ENCODE measurements at regions not wholly inside any gene's neighbourhood (a gene's known extent, or its start where the extent isn't known, plus 50 kb on each side); places are given as distances from the start of the nearest gene placed in this dataset.

GRCh38 chr2:819121-819520 lies 131.5 kb upstream of the SNTG2 start:
- no peaks in the 10 kb centered on the region for H3K9me3 ChIP-seq
- H3K4me1 ChIP-seq: no peaks in the 10 kb centered on the region
- no peaks in the 10 kb centered on the region for H3K27me3 ChIP-seq
- ATAC-seq (no peak), DNase-seq (no peak)
- H3K36me3 ChIP-seq: no peaks in the 10 kb centered on the region
- no peak overlapping the region for H3K4me3 ChIP-seq
- TF ChIP-seq POLR2A (IDR thresholded peaks at IDR 0.05): no peak
- TF ChIP-seq, protein P1, sequence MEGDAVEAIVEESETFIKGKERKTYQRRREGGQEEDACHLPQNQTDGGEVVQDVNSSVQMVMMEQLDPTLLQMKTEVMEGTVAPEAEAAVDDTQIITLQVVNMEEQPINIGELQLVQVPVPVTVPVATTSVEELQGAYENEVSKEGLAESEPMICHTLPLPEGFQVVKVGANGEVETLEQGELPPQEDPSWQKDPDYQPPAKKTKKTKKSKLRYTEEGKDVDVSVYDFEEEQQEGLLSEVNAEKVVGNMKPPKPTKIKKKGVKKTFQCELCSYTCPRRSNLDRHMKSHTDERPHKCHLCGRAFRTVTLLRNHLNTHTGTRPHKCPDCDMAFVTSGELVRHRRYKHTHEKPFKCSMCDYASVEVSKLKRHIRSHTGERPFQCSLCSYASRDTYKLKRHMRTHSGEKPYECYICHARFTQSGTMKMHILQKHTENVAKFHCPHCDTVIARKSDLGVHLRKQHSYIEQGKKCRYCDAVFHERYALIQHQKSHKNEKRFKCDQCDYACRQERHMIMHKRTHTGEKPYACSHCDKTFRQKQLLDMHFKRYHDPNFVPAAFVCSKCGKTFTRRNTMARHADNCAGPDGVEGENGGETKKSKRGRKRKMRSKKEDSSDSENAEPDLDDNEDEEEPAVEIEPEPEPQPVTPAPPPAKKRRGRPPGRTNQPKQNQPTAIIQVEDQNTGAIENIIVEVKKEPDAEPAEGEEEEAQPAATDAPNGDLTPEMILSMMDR (IDR thresholded peaks at IDR 0.05 in 4 of 5, conservative IDR thresholded peaks at IDR 0.05 in 1 of 5): no peak
- intact Hi-C loops (cut with DNase I; ENCODE audit: low total_unique reads) (no loop called here), in situ Hi-C loops (cut with MboI; ENCODE audit: low sequenced_read_pairs in 4 of 4) (no loop called here)
- H3K27ac ChIP-seq: no peak overlapping the region

DNA sequence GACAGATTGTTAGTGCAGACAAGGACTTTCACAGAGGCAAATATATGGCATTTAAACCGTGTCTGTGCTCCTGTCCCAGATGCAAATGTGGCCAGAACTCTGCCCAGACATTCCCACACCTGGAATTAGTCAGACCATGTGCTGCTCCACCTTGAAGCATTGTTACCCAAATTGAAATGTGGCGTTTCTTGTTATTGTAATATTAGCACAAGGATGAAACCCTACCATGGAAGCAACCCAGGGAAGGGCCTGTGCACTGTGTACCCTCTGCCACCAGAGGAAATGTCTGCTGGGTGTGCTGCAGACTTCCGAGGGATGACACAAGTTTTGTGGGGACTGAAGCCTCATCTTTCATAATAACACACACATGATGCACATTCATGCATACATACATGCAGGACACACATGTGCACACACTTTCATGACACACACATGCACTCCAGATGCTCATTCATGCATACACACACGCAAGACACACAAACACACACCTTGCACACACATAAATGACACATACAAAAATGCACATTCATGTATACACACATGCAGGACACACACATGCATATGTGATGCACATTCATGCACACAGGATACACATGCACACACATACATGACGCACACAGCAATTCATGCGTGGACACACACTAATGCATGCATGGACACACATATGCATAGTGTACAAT lies 133.2 kb upstream of the SNTG2 start:
- H3K27ac ChIP-seq: no peak overlapping the region
- H3K36me3 ChIP-seq: no peaks in the 10 kb centered on the region
- TF ChIP-seq POLR2A (IDR thresholded peaks at IDR 0.05): no peak
- TF ChIP-seq, protein P1 (IDR thresholded peaks at IDR 0.05 in 4 of 5, conservative IDR thresholded peaks at IDR 0.05 in 1 of 5): no peak
- no peaks in the 10 kb centered on the region for H3K9me3 ChIP-seq
- intact Hi-C loops (cut with DNase I; ENCODE audit: low total_unique reads) (no loop called here), in situ Hi-C loops (cut with MboI; ENCODE audit: low sequenced_read_pairs in 4 of 4) (no loop called here)
- no peaks in the 10 kb centered on the region for H3K4me1 ChIP-seq
- ATAC-seq (no peak), DNase-seq (no peak)
- no peak overlapping the region for H3K4me3 ChIP-seq
- no peaks in the 10 kb centered on the region for H3K27me3 ChIP-seq

DNA sequence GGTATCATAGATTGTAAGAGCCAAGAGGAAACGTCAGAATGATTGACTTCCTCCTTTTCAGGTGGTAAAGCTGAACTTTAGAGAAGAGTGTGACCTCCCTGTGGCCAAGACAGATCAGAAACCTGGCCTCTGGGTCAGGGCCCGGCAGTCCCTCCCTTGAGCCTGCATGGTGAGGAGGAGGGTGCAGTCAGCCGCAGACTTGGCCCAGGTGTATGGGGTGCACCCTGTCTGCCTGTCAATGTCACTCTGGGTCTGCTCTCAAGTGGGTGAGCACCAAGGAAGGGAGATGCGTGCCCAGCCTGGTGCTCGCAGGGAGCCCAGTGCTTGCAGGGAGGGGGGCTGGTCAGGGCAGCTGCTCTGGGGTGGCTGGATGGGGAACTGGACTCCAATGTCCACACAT lies 134.4 kb upstream of the SNTG2 start:
- TF ChIP-seq POLR2A (IDR thresholded peaks at IDR 0.05): no peak
- TF ChIP-seq, protein P1 (IDR thresholded peaks at IDR 0.05 in 4 of 5, conservative IDR thresholded peaks at IDR 0.05 in 1 of 5): no peak
- intact Hi-C loops (cut with DNase I; ENCODE audit: low total_unique reads) (no loop called here), in situ Hi-C loops (cut with MboI; ENCODE audit: low sequenced_read_pairs in 4 of 4) (no loop called here)
- Histone ChIP-seq H3K4me3 (no peak overlapping the region), H3K9me3 (no peaks in the 10 kb centered on the region), H3K27ac (no peak overlapping the region), H3K4me1 (no peaks in the 10 kb centered on the region), H3K27me3 (no peaks in the 10 kb centered on the region), H3K36me3 (no peaks in the 10 kb centered on the region)
- DNase-seq: no peak
- ATAC-seq: no peak

DNA sequence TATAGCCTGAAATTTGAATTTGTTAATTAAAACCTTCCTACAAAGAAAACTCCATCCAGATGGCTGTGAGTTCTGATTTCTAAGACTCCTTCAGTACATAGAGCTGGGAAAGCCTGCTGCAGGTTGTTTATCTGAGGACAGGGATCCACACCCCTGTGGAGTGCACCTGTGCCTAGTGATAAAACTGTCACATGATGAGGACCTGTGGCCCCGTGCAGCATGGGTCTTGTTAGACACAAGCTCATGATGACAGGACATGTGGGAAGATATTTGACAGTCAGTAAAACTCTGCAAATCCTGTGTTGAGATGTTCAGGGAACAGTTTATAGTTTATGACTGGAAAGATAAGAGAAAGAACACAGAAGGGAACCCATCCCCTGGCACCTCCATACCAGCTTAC lies 133.2 kb upstream of the TMEM18 start:
- TF ChIP-seq, protein P1 (IDR thresholded peaks at IDR 0.05 in 4 of 5, conservative IDR thresholded peaks at IDR 0.05 in 1 of 5): no peak
- TF ChIP-seq POLR2A (IDR thresholded peaks at IDR 0.05): no peak
- intact Hi-C loops (cut with DNase I; ENCODE audit: low total_unique reads) (no loop called here), in situ Hi-C loops (cut with MboI; ENCODE audit: low sequenced_read_pairs in 4 of 4) (no loop called here)
- no peak for ATAC-seq
- H3K36me3 ChIP-seq: no peaks in the 10 kb centered on the region
- H3K27me3 ChIP-seq: no peaks in the 10 kb centered on the region
- H3K9me3 ChIP-seq: no peaks in the 10 kb centered on the region
- no peak overlapping the region for H3K4me3 ChIP-seq
- H3K4me1 ChIP-seq: no peaks in the 10 kb centered on the region
- no peak for DNase-seq
- H3K27ac ChIP-seq: no peak overlapping the region

GRCh38 chr2:807300-807699 lies 130.1 kb upstream of the TMEM18 start:
- H3K4me1 ChIP-seq: no peaks in the 10 kb centered on the region
- intact Hi-C loops (cut with DNase I; ENCODE audit: low total_unique reads): no loop called here
- TF ChIP-seq POLR2A (IDR thresholded peaks at IDR 0.05): no peak
- TF ChIP-seq, protein P1 (IDR thresholded peaks at IDR 0.05 in 4 of 5, conservative IDR thresholded peaks at IDR 0.05 in 1 of 5): no peak
- no peak overlapping the region for H3K4me3 ChIP-seq
- DNase-seq (no peak), ATAC-seq (no peak)
- no peaks in the 10 kb centered on the region for H3K9me3 ChIP-seq
- in situ Hi-C loops (cut with MboI; ENCODE audit: low sequenced_read_pairs in 4 of 4): no loop called here
- H3K27me3 ChIP-seq: no peaks in the 10 kb centered on the region
- H3K36me3 ChIP-seq: no peaks in the 10 kb centered on the region
- no peak overlapping the region for H3K27ac ChIP-seq

Data from gastrocnemius medialis (tissue), 4 donors.